HepG2 (cell line): ENCODE measurements at regions not wholly inside any gene's neighbourhood (a gene's known extent, or its start where the extent isn't known, plus 50 kb on each side); places are given as distances from the start of the nearest gene placed in this dataset.

Source experiments
- ATAC-seq: fragments of 200-7000 bp; cut with Tn5 transposase; 3 replicates; pipeline ENCODE4 v1.9.1; 2020; ENCODE audit warnings: mild to moderate bottlenecking, moderate library complexity
- BruUV-seq: library from RNA; stranded (reverse); fragments of 400-500 nt; replicated peaks from 2 replicates; lab custom pipeline; 2021; lab: Mats Ljungman, UMichigan
- CTCF ChIA-PET: fragments of 300-600 bp; formaldehyde crosslinking; extraction: SDS; loops from one replicate; lab custom pipeline; 2021; ENCODE audit warnings: low total read pairs, inconsistent platforms, low intra/inter-chr PET ratio; lab: Yijun Ruan, JAX
- POLR2A ChIA-PET: fragments of 350-600 bp; sonication (Branson Sonifier 250); formaldehyde crosslinking; loops from one replicate; lab custom pipeline; 2020; ENCODE audit warnings: antibody characterized with exemption, inconsistent platforms; lab: Yijun Ruan, JAX
- DNase-seq: peaks from one replicate; pipeline ENCODE4 v3.0.0-alpha.2; 2015; ENCODE audit warnings: low spot score
- FAIRE-seq: peaks from 3 replicates; lab custom pipeline; 2011; peaks lifted over from hg19 to GRCh38; lab: Jason Lieb, UNC
- H2AFZ ChIP-seq: one replicate; pipeline ENCODE4 v1.6.1; 2011; ENCODE audit warnings: low read length, inconsistent platforms
- H3K27ac ChIP-seq: fragments of 300-600 bp; 3 replicates; pipeline ENCODE4 v1.8.0; 2011; ENCODE audit warnings: mixed run types, mild to moderate bottlenecking, mixed read lengths, low read length, inconsistent platforms; ENCODE audit not compliant: insufficient read depth; ENCODE audit errors: extremely low read length
- H3K27me3 ChIP-seq, 2 experiments: fragments of 200-600 bp in 1 of 2; 2 replicates in 1 of 2; 3 replicates in 1 of 2; pipeline versions ENCODE4 v1.6.0 to v1.8.0; 2011; ENCODE audit warnings: low read length in 2 of 2, mild to moderate bottlenecking in 2 of 2, moderate library complexity in 2 of 2, inconsistent platforms in 1 of 2; ENCODE audit not compliant: insufficient read depth in 2 of 2, control insufficient read depth in 1 of 2
- H3K36me3 ChIP-seq, 2 experiments: fragments of 200-600 bp in 1 of 2; replicated peaks in 1 of 2; 2 replicates in 1 of 2; 3 replicates in 1 of 2; pipeline versions ENCODE4 v1.5.1 to v1.8.0; 2011; ENCODE audit warnings: low read length in 2 of 2, inconsistent platforms in 1 of 2; ENCODE audit not compliant: insufficient read depth in 2 of 2, control insufficient read depth in 1 of 2
- H3K4me1 ChIP-seq: 2 replicates; pipeline ENCODE4 v1.5.1; 2012; ENCODE audit warnings: low read length, inconsistent platforms; ENCODE audit not compliant: insufficient read depth
- H3K4me2 ChIP-seq: 2 replicates; pipeline ENCODE4 v1.6.0; 2011; ENCODE audit warnings: low read depth, low read length, inconsistent platforms
- H3K4me3 ChIP-seq, 3 experiments: fragments of 200-600 bp in 1 of 3; sonication (generic), shearing (Covaris generic) in 1 of 3; replicated peaks in 1 of 3; 2 replicates each; pipeline ENCODE4 v1.5.1; 2011 to 2016; ENCODE audit warnings: low read length in 3 of 3, inconsistent platforms in 2 of 3, low read depth in 2 of 3, mild to moderate bottlenecking in 2 of 3, control low read depth in 1 of 3, mixed read lengths in 1 of 3; ENCODE audit not compliant: insufficient read depth in 1 of 3
- H3K79me2 ChIP-seq: one replicate; pipeline ENCODE4 v1.6.1; 2011; ENCODE audit warnings: low read length, inconsistent platforms; ENCODE audit not compliant: insufficient read depth
- H3K9ac ChIP-seq: 2 replicates; pipeline ENCODE4 v1.6.0; 2011; ENCODE audit warnings: mild to moderate bottlenecking, low read depth, low read length, inconsistent platforms; ENCODE audit not compliant: insufficient read depth
- H3K9me3 ChIP-seq: 2 replicates; pipeline ENCODE4 v1.5.1; 2012; ENCODE audit warnings: mild to moderate bottlenecking, low read length
- H4K20me1 ChIP-seq: 2 replicates; pipeline ENCODE4 v1.6.0; 2011; ENCODE audit warnings: inconsistent platforms, mild to moderate bottlenecking, low read length, moderate library complexity; ENCODE audit not compliant: insufficient read depth
- CCAR2 ChIP-seq: fragments of 200-400 bp; formaldehyde crosslinking; optimal IDR thresholded peaks from 2 replicates; pipeline ENCODE3; 2018; ENCODE audit warnings: low read depth, mild to moderate bottlenecking, low read length, moderate library complexity
- HNF4G ChIP-seq, 2 experiments: sonication (generic) in 1 of 2; formaldehyde crosslinking in 1 of 2; IDR thresholded peaks; 2 replicates each; pipeline versions ENCODE4 v1.4.0 to v1.6.1; 2011 to 2020; ENCODE audit warnings: borderline replicate concordance in 2 of 2, low read depth in 2 of 2, mild to moderate bottlenecking in 2 of 2, low read length in 1 of 2, missing genetic modification reagents in 1 of 2, moderate library complexity in 1 of 2
- JUN ChIP-seq: sonication (generic); formaldehyde crosslinking; IDR thresholded peaks from 2 replicates; pipeline ENCODE4 v1.4.0; 2020; ENCODE audit warnings: mild to moderate bottlenecking, missing genetic modification reagents
- KLF12 ChIP-seq: sonication (generic); formaldehyde crosslinking; IDR thresholded peaks from 2 replicates; pipeline ENCODE4 v1.4.0; 2020; ENCODE audit warnings: missing genetic modification reagents, borderline replicate concordance
- MBD4 ChIP-seq: IDR thresholded peaks from 2 replicates; pipeline ENCODE4 v1.6.1; 2012; ENCODE audit warnings: low read length, inconsistent platforms, borderline replicate concordance
- ZNF234 ChIP-seq: sonication (generic); formaldehyde crosslinking; conservative IDR thresholded peaks from 2 replicates; pipeline ENCODE4 v1.5.1; 2020; ENCODE audit warnings: mild to moderate bottlenecking, missing genetic modification reagents
- WGBS: methylation state at CpG from one replicate; pipeline ENCODE4 v1.1.6; 2017; ENCODE audit warnings: low lambda C conversion rate; 5-methylcytosine and 5-hydroxymethylcytosine counted together
- in situ Hi-C: cut with HindIII; loops from 2 replicates; pipeline ENCODE4 v1.10.0; 2017; ENCODE audit warnings: low pct_unique_long_range_greater_than_20kb; ENCODE audit not compliant: extremely low pct_ligation_motif_present
- intact Hi-C: fragments of 100-400 bp; cut with micrococcal nuclease; formaldehyde crosslinking; loops from one replicate; pipeline ENCODE4 v1.10.0; 2022; ENCODE audit not compliant: unreplicated experiment

DNA sequence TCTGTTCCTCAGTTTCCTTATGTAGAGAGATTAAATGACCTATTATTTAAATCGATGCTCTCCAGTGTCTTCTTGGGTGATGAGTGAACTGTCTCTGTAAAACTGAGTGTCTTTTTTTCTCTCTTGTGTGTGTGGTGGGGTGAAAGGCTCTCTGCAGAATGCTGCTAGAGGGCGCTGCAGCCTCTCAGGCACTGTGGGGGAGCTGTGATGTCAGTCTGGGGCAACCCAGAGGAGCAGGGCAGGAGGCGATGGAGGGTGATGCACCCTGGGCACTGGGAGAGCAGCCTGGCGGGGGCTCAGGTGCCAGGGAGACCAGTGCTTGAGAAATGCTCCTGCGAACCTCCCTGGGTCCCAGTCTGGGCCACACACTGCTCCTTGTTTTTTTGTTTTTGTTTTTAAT lies 110.1 kb upstream of the POM121L12 start:
- no peak for ATAC-seq
- Histone ChIP-seq H3K27me3 (no peaks in the 10 kb centered on the region), H3K4me2 (no peak overlapping the region), H3K27ac (no peak overlapping the region), H2AFZ (no peak overlapping the region), H3K4me3 (no peak overlapping the region), H3K4me1 (no peaks in the 10 kb centered on the region), H3K79me2 (no peaks in the 10 kb centered on the region), H3K9me3 (peaks cover 20% of the 10 kb centered on the region; the same call in 1 of the 2 replicates), H3K9ac (no peak overlapping the region), H3K36me3 (no peaks in the 10 kb centered on the region), H4K20me1 (no peaks in the 10 kb centered on the region)
- no peak for TF ChIP-seq MBD4
- TF ChIP-seq JUN (CRISPR knock-in tag), result no peak
- no peak for TF ChIP-seq HNF4G (IDR thresholded peaks at IDR 0.05; ENCODE audit: borderline replicate concordance, low read depth, low read length)
- TF ChIP-seq HNF4G (CRISPR knock-in tag; IDR thresholded peaks at IDR 0.05; ENCODE audit: borderline replicate concordance, low read depth), result no peak
- TF ChIP-seq ZNF234 (CRISPR knock-in tag), result no peak
- ChIA-PET POLR2A (no interaction called here), CTCF (no interaction called here)
- DNase-seq, result no peak
- in situ Hi-C loops (no loop called here), intact Hi-C loops (no loop called here)
- 18% methylated on average over 3 of the region's 5 CpGs for WGBS
- no peak for FAIRE-seq
- BruUV-seq, result no TSS peak

DNA sequence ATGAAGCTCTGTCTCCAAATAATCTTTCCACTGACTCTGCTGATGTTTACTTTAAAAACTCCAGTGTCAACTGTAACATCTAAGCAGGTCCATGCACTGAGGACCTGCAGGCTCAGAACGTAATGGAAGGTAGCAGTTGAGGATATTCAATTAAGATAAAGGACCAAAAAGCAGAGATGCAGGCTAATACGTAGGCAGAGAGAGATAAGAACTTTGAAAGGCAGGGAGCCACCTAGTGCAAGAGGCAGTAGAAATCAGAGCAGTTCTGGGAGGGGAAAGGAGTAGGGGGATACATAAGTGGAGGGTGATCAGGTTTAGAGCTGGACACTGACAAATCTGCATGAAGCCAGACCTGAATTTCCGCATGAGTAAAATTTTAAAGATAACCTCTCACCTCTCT lies 114.5 kb upstream of the POM121L12 start:
- intact Hi-C loops (no loop called here), in situ Hi-C loops (loop anchor here (25.0 kb wide), 1 partner anchor 1484 kb away; no protein-coding TSS in a partner anchor)
- H3K36me3 ChIP-seq, result no peaks in the 10 kb centered on the region
- POLR2A ChIA-PET, result no interaction called here
- ATAC-seq, result no peak
- no peak overlapping the region for H3K9ac ChIP-seq
- CTCF ChIA-PET, result no interaction called here
- TF ChIP-seq KLF12 (no peak), CCAR2 (no peak)
- no peaks in the 10 kb centered on the region for H3K27me3 ChIP-seq
- no peak overlapping the region for H3K4me3 ChIP-seq
- H4K20me1 ChIP-seq, result no peaks in the 10 kb centered on the region
- BruUV-seq, result no TSS peak
- no peak overlapping the region for H2AFZ ChIP-seq
- H3K27ac ChIP-seq, result no peak overlapping the region
- 4% methylated on average over 3 of the region's 3 CpGs for WGBS
- no peak for DNase-seq
- H3K9me3 ChIP-seq, result peaks cover 20% of the 10 kb centered on the region; the same call in 1 of the 2 replicates
- no peaks in the 10 kb centered on the region for H3K79me2 ChIP-seq
- no peaks in the 10 kb centered on the region for H3K4me1 ChIP-seq
- FAIRE-seq, result no peak
- H3K4me2 ChIP-seq, result no peak overlapping the region
